ENCODE measurements at regions not wholly inside any gene's neighbourhood (a gene's known extent, or its start where the extent isn't known, plus 50 kb on each side); places are given as distances from the start of the nearest gene placed in this dataset.

DNA sequence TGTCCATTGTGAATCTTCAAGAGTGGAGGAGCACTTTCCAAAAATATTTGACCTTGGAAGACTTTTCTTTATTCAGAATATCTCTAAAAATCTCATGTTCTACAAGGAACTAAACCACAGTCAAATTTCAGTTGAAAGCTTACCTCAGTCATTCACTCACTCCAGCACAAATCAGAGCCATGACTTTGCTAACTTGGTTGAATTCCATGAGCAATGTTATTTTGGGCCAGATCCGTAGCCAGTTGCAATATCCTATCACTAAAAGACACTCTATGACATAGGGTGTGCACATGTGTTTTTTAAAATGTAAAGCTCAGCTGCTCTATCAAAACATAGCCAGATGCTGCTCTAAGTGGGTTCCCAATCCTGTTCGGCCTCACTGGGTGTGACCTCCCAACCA lies 156.1 kb upstream of the ANKRD55 start:
- Histone ChIP-seq H3K79me2 (ENCODE audit: insufficient read depth, low read length) (no peaks in the 10 kb centered on the region), H3K36me3 (ENCODE audit: insufficient read depth, low read length) (no peaks in the 10 kb centered on the region)

GRCh38 chr5:56388229-56388985 lies 155.3 kb upstream of the ANKRD55 start:
- no peaks in the 10 kb centered on the region for H3F3A ChIP-seq (ENCODE audit: low read depth)
- no peaks in the 10 kb centered on the region for H4K20me1 ChIP-seq (ENCODE audit: insufficient read depth, low read length, poor library complexity, severe bottlenecking)
- no peaks in the 10 kb centered on the region for H3K9me3 ChIP-seq (ENCODE audit: insufficient read depth, low read depth, low read length)
- no peak overlapping the region for H3K9ac ChIP-seq (ENCODE audit: low read depth, low read length, poor library complexity, severe bottlenecking)
- no peaks in the 10 kb centered on the region for H3K36me3 ChIP-seq (ENCODE audit: insufficient read depth, low read length)
- no peaks in the 10 kb centered on the region for H3K27me3 ChIP-seq (ENCODE audit: insufficient read depth, low read length, poor library complexity, severe bottlenecking)
- H3K4me3 ChIP-seq (ENCODE audit: low read length, poor library complexity, severe bottlenecking) = no peak overlapping the region
- H2AFZ ChIP-seq (ENCODE audit: low read length) = no peak overlapping the region
- H3K4me2 ChIP-seq (ENCODE audit: low read depth, low read length, poor library complexity, severe bottlenecking) = no peak overlapping the region
- TF ChIP-seq CTCF (conservative IDR thresholded peaks at IDR 0.05; ENCODE audit: low read length) (no peak), EZH2phosphoT487 (IDR thresholded peaks at IDR 0.05; ENCODE audit: borderline replicate concordance) (no peak)
- H3K79me2 ChIP-seq (ENCODE audit: insufficient read depth, low read length) = no peaks in the 10 kb centered on the region
- no peaks in the 10 kb centered on the region for H3K4me1 ChIP-seq (ENCODE audit: insufficient read depth, low read length, poor library complexity, severe bottlenecking)
- no peaks in the 10 kb centered on the region for H3K9me2 ChIP-seq (replicated peaks; ENCODE audit: low read depth, low read length)

More for the DNA sequence above, 156.1 kb upstream of the ANKRD55 start:
- Histone ChIP-seq H2AFZ (ENCODE audit: low read length) (no peak overlapping the region), H3K9me3 (ENCODE audit: insufficient read depth, low read depth, low read length) (no peaks in the 10 kb centered on the region), H3F3A (ENCODE audit: low read depth) (no peaks in the 10 kb centered on the region), H3K9ac (ENCODE audit: low read depth, low read length, poor library complexity, severe bottlenecking) (no peak overlapping the region), H3K4me2 (ENCODE audit: low read depth, low read length, poor library complexity, severe bottlenecking) (no peak overlapping the region), H3K9me2 (replicated peaks; ENCODE audit: low read depth, low read length) (no peaks in the 10 kb centered on the region), H3K4me1 (ENCODE audit: insufficient read depth, low read length, poor library complexity, severe bottlenecking) (no peaks in the 10 kb centered on the region), H4K20me1 (ENCODE audit: insufficient read depth, low read length, poor library complexity, severe bottlenecking) (no peaks in the 10 kb centered on the region), H3K4me3 (ENCODE audit: low read length, poor library complexity, severe bottlenecking) (no peak overlapping the region), H3K27me3 (ENCODE audit: insufficient read depth, low read length, poor library complexity, severe bottlenecking) (no peaks in the 10 kb centered on the region)
- TF ChIP-seq EZH2phosphoT487 (IDR thresholded peaks at IDR 0.05; ENCODE audit: borderline replicate concordance) (no peak), CTCF (conservative IDR thresholded peaks at IDR 0.05; ENCODE audit: low read length) (no peak)

DNA sequence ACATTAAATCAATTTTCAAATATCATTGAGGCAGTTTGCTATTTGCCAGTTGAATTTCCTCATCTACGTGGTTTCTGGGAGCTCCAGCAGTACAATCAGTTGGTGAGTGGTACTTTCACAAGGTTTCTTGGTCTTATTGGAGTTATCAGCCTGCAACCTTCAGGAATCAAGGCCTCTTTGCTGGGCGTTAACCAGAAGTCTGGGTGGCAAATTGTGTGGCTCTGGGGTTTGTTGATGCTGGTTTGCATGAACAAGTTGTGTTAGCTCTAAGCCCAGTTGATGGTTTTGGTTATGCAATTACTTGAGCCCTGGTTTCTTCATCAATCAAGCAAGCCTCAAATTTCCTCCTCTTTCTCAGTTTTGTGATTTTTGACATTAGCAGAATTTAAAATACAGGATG lies 152.9 kb upstream of the ANKRD55 start:
- no peaks in the 10 kb centered on the region for H3K79me2 ChIP-seq (ENCODE audit: insufficient read depth, low read length)
- TF ChIP-seq EZH2phosphoT487 (IDR thresholded peaks at IDR 0.05; ENCODE audit: borderline replicate concordance) (no peak), CTCF (conservative IDR thresholded peaks at IDR 0.05; ENCODE audit: low read length) (no peak)
- no peaks in the 10 kb centered on the region for H3K27me3 ChIP-seq (ENCODE audit: insufficient read depth, low read length, poor library complexity, severe bottlenecking)
- no peaks in the 10 kb centered on the region for H3K9me3 ChIP-seq (ENCODE audit: insufficient read depth, low read depth, low read length)
- H4K20me1 ChIP-seq (ENCODE audit: insufficient read depth, low read length, poor library complexity, severe bottlenecking) = no peaks in the 10 kb centered on the region
- no peaks in the 10 kb centered on the region for H3F3A ChIP-seq (ENCODE audit: low read depth)
- no peaks in the 10 kb centered on the region for H3K4me1 ChIP-seq (ENCODE audit: insufficient read depth, low read length, poor library complexity, severe bottlenecking)
- H3K4me3 ChIP-seq (ENCODE audit: low read length, poor library complexity, severe bottlenecking) = no peak overlapping the region
- no peak overlapping the region for H3K9ac ChIP-seq (ENCODE audit: low read depth, low read length, poor library complexity, severe bottlenecking)
- H3K36me3 ChIP-seq (ENCODE audit: insufficient read depth, low read length) = no peaks in the 10 kb centered on the region
- H2AFZ ChIP-seq (ENCODE audit: low read length) = no peak overlapping the region
- no peaks in the 10 kb centered on the region for H3K9me2 ChIP-seq (replicated peaks; ENCODE audit: low read depth, low read length)
- H3K4me2 ChIP-seq (ENCODE audit: low read depth, low read length, poor library complexity, severe bottlenecking) = no peak overlapping the region

Data from Loucy (cell line).